ENCODE measurements at regions not wholly inside any gene's neighbourhood (a gene's known extent, or its start where the extent isn't known, plus 50 kb on each side); places are given as distances from the start of the nearest gene placed in this dataset.

GRCh38 chr17:72212041-72212440 lies 91.2 kb downstream of the SOX9 start:
- no peak for DNase-seq

- DNase-seq: no peak
Observed at GRCh38 chr17:72215490-72215889, 94.7 kb downstream of the SOX9 start.

GRCh38 chr17:72215928-72216327 lies 95.1 kb downstream of the SOX9 start:
- no peak for DNase-seq

- no peak for DNase-seq
Observed at GRCh38 chr17:72219137-72219823, 98.5 kb downstream of the SOX9 start.

- DNase-seq: no peak
Observed at GRCh38 chr17:72219824-72220493, 99.1 kb downstream of the SOX9 start.

GRCh38 chr17:72222661-72223380 lies 102.0 kb downstream of the SOX9 start:
- DNase-seq: no peak

GRCh38 chr17:72223866-72224291 lies 103.1 kb downstream of the SOX9 start:
- no peak for DNase-seq

GRCh38 chr17:72226322-72226721 lies 105.5 kb downstream of the SOX9 start:
- no peak for DNase-seq

GRCh38 chr17:72233986-72234385 lies 113.2 kb downstream of the SOX9 start:
- no peak for DNase-seq

GRCh38 chr17:72234985-72235384 lies 114.2 kb downstream of the SOX9 start:
- DNase-seq: no peak

- no peak for DNase-seq
Observed at GRCh38 chr17:72236980-72237633, 116.3 kb downstream of the SOX9 start.

- DNase-seq: no peak
Observed at GRCh38 chr17:72238157-72238673, 117.4 kb downstream of the SOX9 start.

- DNase-seq: no peak
Observed at GRCh38 chr17:72239548-72239947, 118.7 kb downstream of the SOX9 start.

GRCh38 chr17:72240333-72240732 lies 119.5 kb downstream of the SOX9 start:
- no peak for DNase-seq

GRCh38 chr17:72244494-72244893 lies 123.7 kb downstream of the SOX9 start:
- no peak for DNase-seq

GRCh38 chr17:72244956-72245355 lies 124.1 kb downstream of the SOX9 start:
- DNase-seq: no peak

- no peak for DNase-seq
Observed at GRCh38 chr17:72249441-72249840, 128.6 kb downstream of the SOX9 start.

- no peak for DNase-seq
Observed at GRCh38 chr17:72250206-72250605, 129.4 kb downstream of the SOX9 start.

GRCh38 chr17:72253597-72253996 lies 132.8 kb downstream of the SOX9 start:
- DNase-seq: no peak

- no peak for DNase-seq
Observed at GRCh38 chr17:72254808-72255449, 134.1 kb downstream of the SOX9 start.

- DNase-seq: no peak
Observed at GRCh38 chr17:72255481-72255880, 134.7 kb downstream of the SOX9 start.

GRCh38 chr17:72258711-72259110 lies 137.9 kb downstream of the SOX9 start:
- no peak for DNase-seq

GRCh38 chr17:72259922-72260321 lies 139.1 kb downstream of the SOX9 start:
- no peak for DNase-seq
